HG03108 (cell line): ENCODE measurements at regions not wholly inside any gene's neighbourhood (a gene's known extent, or its start where the extent isn't known, plus 50 kb on each side); places are given as distances from the start of the nearest gene placed in this dataset.

Experiments used
- ATAC-seq: cut with Tn5 transposase; IDR thresholded peaks from one replicate; pipeline ENCODE4 v1.9.1; 2021; ENCODE audit warnings: moderate library complexity; ENCODE audit not compliant: unreplicated experiment

GRCh38 chr2:19462256-19462645 lies 103.8 kb upstream of the OSR1 start:
- ATAC-seq, result no peak

- no peak for ATAC-seq
Observed at GRCh38 chr2:19461504-19462255, 103.3 kb upstream of the OSR1 start.

- no peak for ATAC-seq
Observed at GRCh38 chr2:19460761-19461160, 102.3 kb upstream of the OSR1 start.

- ATAC-seq, result no peak
Observed at GRCh38 chr2:19458427-19459003, 100.1 kb upstream of the OSR1 start.

- ATAC-seq, result no peak
Observed at GRCh38 chr2:19457809-19458208, 99.4 kb upstream of the OSR1 start.

- no peak for ATAC-seq
Observed at GRCh38 chr2:19456705-19457309, 98.4 kb upstream of the OSR1 start.

GRCh38 chr2:19454125-19454524 lies 95.7 kb upstream of the OSR1 start:
- ATAC-seq, result no peak

- ATAC-seq, result no peak
Observed at GRCh38 chr2:19442731-19443130, 84.3 kb upstream of the OSR1 start.

- no peak for ATAC-seq
Observed at GRCh38 chr2:19439081-19439480, 80.7 kb upstream of the OSR1 start.

GRCh38 chr2:19435815-19436214 lies 77.4 kb upstream of the OSR1 start:
- no peak for ATAC-seq

GRCh38 chr2:19434413-19434812 lies 76.0 kb upstream of the OSR1 start:
- no peak for ATAC-seq

- no peak for ATAC-seq
Observed at GRCh38 chr2:19426941-19427340, 68.5 kb upstream of the OSR1 start.

- ATAC-seq, result no peak
Observed at GRCh38 chr2:19426144-19426543, 67.7 kb upstream of the OSR1 start.

GRCh38 chr2:19425419-19425818 lies 67.0 kb upstream of the OSR1 start:
- no peak for ATAC-seq

GRCh38 chr2:19419211-19419880 lies 60.9 kb upstream of the OSR1 start:
- ATAC-seq, result no peak

GRCh38 chr2:19416784-19417684 lies 58.6 kb upstream of the OSR1 start:
- no peak for ATAC-seq

GRCh38 chr2:19416083-19416482 lies 57.7 kb upstream of the OSR1 start:
- no peak for ATAC-seq

GRCh38 chr2:19409046-19409445 lies 50.6 kb upstream of the OSR1 start:
- ATAC-seq, result no peak

- no peak for ATAC-seq
Observed at GRCh38 chr2:19408592-19408991, 50.2 kb upstream of the OSR1 start.
